CD14-positive monocyte (primary cell): ENCODE measurements at regions not wholly inside any gene's neighbourhood (a gene's known extent, or its start where the extent isn't known, plus 50 kb on each side); places are given as distances from the start of the nearest gene placed in this dataset.

ENCODE experiments used
- DNase-seq, 3 donors: peaks; one replicate each; pipeline ENCODE4 v3.0.0-alpha.2; 2011 to 2022
- H2AFZ ChIP-seq: 2 replicates; pipeline ENCODE4 v1.6.0; 2012; ENCODE audit warnings: mild to moderate bottlenecking, low read depth, low read length, inconsistent platforms; ENCODE audit not compliant: insufficient read depth, poor library complexity, severe bottlenecking
- H3K27ac ChIP-seq, 2 donors: 1 replicate in 1 of 2; 2 replicates in 1 of 2; pipeline ENCODE4 v1.5.1; 2012 to 2013; ENCODE audit warnings: low read length in 2 of 2, control low read depth in 1 of 2, inconsistent platforms in 1 of 2, low read depth in 1 of 2, mild to moderate bottlenecking in 1 of 2
- H3K27me3 ChIP-seq, 2 donors: one replicate each; pipeline versions ENCODE4 v1.6.0 to v1.6.1; 2011 to 2013; ENCODE audit warnings: low read length in 2 of 2; ENCODE audit not compliant: control insufficient read depth in 2 of 2, insufficient read depth in 2 of 2
- H3K36me3 ChIP-seq, 2 donors: replicated peaks in 1 of 2; 1 replicate in 1 of 2; 2 replicates in 1 of 2; pipeline versions ENCODE4 v1.5.1 to v1.6.1; 2012 to 2013; ENCODE audit warnings: low read length in 2 of 2, control low read depth in 1 of 2, inconsistent platforms in 1 of 2, mild to moderate bottlenecking in 1 of 2; ENCODE audit not compliant: insufficient read depth in 2 of 2, control insufficient read depth in 1 of 2
- H3K4me1 ChIP-seq, 2 donors: 1 replicate in 1 of 2; 2 replicates in 1 of 2; pipeline versions ENCODE4 v1.5.1 to v1.6.1; 2012 to 2013; ENCODE audit warnings: low read length in 2 of 2, control low read depth in 1 of 2, inconsistent platforms in 1 of 2, mild to moderate bottlenecking in 1 of 2, moderate library complexity in 1 of 2; ENCODE audit not compliant: insufficient read depth in 2 of 2, control insufficient read depth in 1 of 2
- H3K4me2 ChIP-seq: replicated peaks from 2 replicates; pipeline ENCODE3; 2012; ENCODE audit warnings: low read length, moderate library complexity, mild to moderate bottlenecking; ENCODE audit not compliant: poor library complexity, severe bottlenecking; ENCODE audit errors: extremely low read depth
- H3K4me3 ChIP-seq, 3 experiments: fragments of 200-600 bp in 1 of 3; sonication (generic) in 1 of 3; replicated peaks in 1 of 3; 1 replicate in 2 of 3; 2 replicates in 1 of 3; pipeline ENCODE4 v1.5.1; 2011 to 2013; ENCODE audit warnings: low read length in 3 of 3, mild to moderate bottlenecking in 3 of 3, control low read depth in 2 of 3, low read depth in 2 of 3, inconsistent platforms in 1 of 3, moderate library complexity in 1 of 3
- H3K79me2 ChIP-seq: 2 replicates; pipeline ENCODE4 v1.6.0; 2012; ENCODE audit warnings: mild to moderate bottlenecking, control low read depth, inconsistent platforms, low read length, moderate library complexity; ENCODE audit not compliant: insufficient read depth
- H3K9ac ChIP-seq: 2 replicates; pipeline ENCODE4 v1.6.0; 2017; ENCODE audit warnings: low read length, mild to moderate bottlenecking; ENCODE audit not compliant: insufficient read depth, poor library complexity, severe bottlenecking
- H3K9me3 ChIP-seq, 2 donors: replicated peaks in 1 of 2; 1 replicate in 1 of 2; 2 replicates in 1 of 2; pipeline versions ENCODE4 v1.5.1 to v1.6.1; 2012 to 2013; ENCODE audit warnings: low read length in 2 of 2, control low read depth in 1 of 2; ENCODE audit not compliant: control insufficient read depth in 1 of 2, insufficient read depth in 1 of 2
- H4K20me1 ChIP-seq: 2 replicates; pipeline ENCODE4 v1.6.0; 2012; ENCODE audit warnings: mild to moderate bottlenecking, low read length, control low read depth, moderate library complexity; ENCODE audit not compliant: insufficient read depth
- H3K27ac Mint-ChIP-seq, 7 donors: one replicate each; pipeline ENCODE4 v1.8.0; 2020; ENCODE audit warnings: mild to moderate bottlenecking in 7 of 7, mixed read lengths in 7 of 7, moderate library complexity in 6 of 7, inconsistent platforms in 2 of 7
- H3K27me3 Mint-ChIP-seq, 3 donors: one replicate each; pipeline ENCODE4 v1.8.0; 2021 to 2022; ENCODE audit warnings: low read depth in 3 of 3, mild to moderate bottlenecking in 3 of 3, mixed read lengths in 3 of 3, moderate library complexity in 3 of 3, inconsistent platforms in 1 of 3
- H3K36me3 Mint-ChIP-seq, 2 donors: one replicate each; pipeline ENCODE4 v1.8.0; 2020; ENCODE audit warnings: mixed read lengths in 2 of 2, inconsistent platforms in 1 of 2, mild to moderate bottlenecking in 1 of 2
- H3K4me1 Mint-ChIP-seq: one replicate; pipeline ENCODE4 v1.8.0; 2020; ENCODE audit warnings: mild to moderate bottlenecking, mixed read lengths
- H3K4me3 Mint-ChIP-seq, 2 donors: one replicate each; pipeline ENCODE4 v1.8.0; 2020; ENCODE audit warnings: mild to moderate bottlenecking in 2 of 2, mixed read lengths in 2 of 2, moderate library complexity in 1 of 2
- H3K9me3 Mint-ChIP-seq, 7 donors: one replicate each; pipeline ENCODE4 v1.8.0; 2020 to 2022; ENCODE audit warnings: mixed read lengths in 7 of 7, mild to moderate bottlenecking in 6 of 7, moderate library complexity in 6 of 7, inconsistent platforms in 2 of 7
- CTCF ChIP-seq: fragments of 200-600 bp; IDR thresholded peaks from one replicate; pipeline ENCODE4 v1.8.0; 2022; ENCODE audit warnings: antibody characterized with exemption, mild to moderate bottlenecking
- WGBS: methylation state at CpG from one replicate; pipeline ENCODE4 v1.1.5; 2013; ENCODE audit warnings: missing lambda C conversion rate; ENCODE audit not compliant: insufficient coverage; 5-methylcytosine and 5-hydroxymethylcytosine counted together
- intact Hi-C, 2 donors: fragments of 100-400 bp; cut with micrococcal nuclease; formaldehyde crosslinking; loops; one replicate each; pipeline versions ENCODE4 v1.15.0 to v1.15.1; 2023

GRCh38 chr9:135297456-135298075, 182.0 kb upstream of the PPP1R26 start:
- H3K9ac ChIP-seq = no peak overlapping the region
- WGBS = 45% methylated on average over 12 of the region's 16 CpGs
- Mint-ChIP-seq H3K9me3 (peaks cover 0 to 2% (median 0%) of the 10 kb centered on the region in 7 donors), H3K36me3 (no peaks in the 10 kb centered on the region), H3K27ac (no peak overlapping the region), H3K4me3 (no peak overlapping the region), H3K27me3 (peaks cover 3 to 22% (median 12%) of the 10 kb centered on the region in 3 donors), H3K4me1 (no peaks in the 10 kb centered on the region)
- DNase-seq = no peak
- H3K27me3 ChIP-seq = no peaks in the 10 kb centered on the region
- H4K20me1 ChIP-seq = no peaks in the 10 kb centered on the region
- no peak overlapping the region for H3K4me2 ChIP-seq
- no peak overlapping the region for H2AFZ ChIP-seq
- no peaks in the 10 kb centered on the region for H3K79me2 ChIP-seq
- no peaks in the 10 kb centered on the region for H3K4me1 ChIP-seq
- H3K9me3 ChIP-seq = no peaks in the 10 kb centered on the region
- no peak for TF ChIP-seq CTCF
- intact Hi-C loops = no loop called here
- H3K36me3 ChIP-seq = no peaks in the 10 kb centered on the region
- H3K27ac ChIP-seq = no peak overlapping the region
- H3K4me3 ChIP-seq = no peak overlapping the region

- Histone ChIP-seq H3K79me2 (no peaks in the 10 kb centered on the region), H3K36me3 (no peaks in the 10 kb centered on the region), H3K9ac (no peak overlapping the region), H4K20me1 (no peaks in the 10 kb centered on the region), H3K27me3 (no peaks in the 10 kb centered on the region), H3K4me3 (no peak overlapping the region), H3K4me1 (no peaks in the 10 kb centered on the region), H3K9me3 (no peaks in the 10 kb centered on the region), H3K27ac (no peak overlapping the region), H3K4me2 (no peak overlapping the region), H2AFZ (no peak overlapping the region)
- intact Hi-C loops = no loop called here
- no peak for TF ChIP-seq CTCF
- Mint-ChIP-seq H3K36me3 (no peaks in the 10 kb centered on the region), H3K27ac (peak overlapping the region in 1 of 7 donors; percentile 25), H3K4me3 (no peak overlapping the region), H3K27me3 (peaks cover 1 to 20% (median 9%) of the 10 kb centered on the region in 3 donors), H3K9me3 (peaks cover 0 to 2% (median 0%) of the 10 kb centered on the region in 7 donors), H3K4me1 (no peaks in the 10 kb centered on the region)
- no peak for DNase-seq
- 77% methylated on average over 10 of the region's 10 CpGs for WGBS
Observed at GRCh38 chr9:135299239-135299590, 180.4 kb upstream of the PPP1R26 start.
